ENCODE measurements at regions not wholly inside any gene's neighbourhood (a gene's known extent, or its start where the extent isn't known, plus 50 kb on each side); places are given as distances from the start of the nearest gene placed in this dataset.

GRCh38 chr14:66015071-66015780 is 470.9 kb upstream of the CCDC196 start:
- no peak for TF ChIP-seq POLR2A (IDR thresholded peaks at IDR 0.05; ENCODE audit: low read length)
- no peak for TF ChIP-seq GATA1 (IDR thresholded peaks at IDR 0.05; ENCODE audit: low read depth, low read length)

All from erythroblast (primary cell).